Mucosa of descending colon (tissue), 3 donors: ENCODE measurements at regions not wholly inside any gene's neighbourhood (a gene's known extent, or its start where the extent isn't known, plus 50 kb on each side); places are given as distances from the start of the nearest gene placed in this dataset.

Experiments used
- ATAC-seq: fragments of 200-7000 bp; cut with Tn5 transposase; one replicate; pipeline ENCODE4 v1.9.1; 2020; ENCODE audit warnings: mild to moderate bottlenecking, moderate library complexity
- DNase-seq, 3 donors: peaks; one replicate each; pipeline ENCODE4 v3.0.0-alpha.2; 2020
- H3K36me3 ChIP-seq: fragments of 200-600 bp; one replicate; pipeline ENCODE4 v1.8.0; 2021; ENCODE audit warnings: low read depth, mild to moderate bottlenecking
- H3K4me1 ChIP-seq: fragments of 200-600 bp; one replicate; pipeline ENCODE4 v1.8.0; 2021; ENCODE audit warnings: low read depth, mild to moderate bottlenecking
- H3K4me3 ChIP-seq: fragments of 200-600 bp; one replicate; pipeline ENCODE4 v1.8.0; 2021; ENCODE audit warnings: mild to moderate bottlenecking
- H3K9me3 ChIP-seq: fragments of 200-600 bp; one replicate; pipeline ENCODE4 v1.8.0; 2021; ENCODE audit warnings: mild to moderate bottlenecking
- intact Hi-C, 2 donors: fragments of 100-400 bp; cut with DNase I in 1 of 2; cut with micrococcal nuclease in 1 of 2; formaldehyde crosslinking; loops; one replicate each; pipeline versions ENCODE4 v1.11.0 to v1.11.1; 2022; cut with DNase I, micrococcal nuclease
- TF ChIP-seq, protein P1 (sequence below): fragments of 200-600 bp; IDR thresholded peaks from one replicate; pipeline ENCODE4 v1.8.0; 2022; ENCODE audit warnings: antibody characterized with exemption, mild to moderate bottlenecking
- donor health status: DM: no; HTN: no; CAD: no; lungs with moderate emphysema.
- donor health status: DM: no; HTN: no; CAD: no.
- donor health status: DM: no; HTN: yes; CAD: no.

DNA sequence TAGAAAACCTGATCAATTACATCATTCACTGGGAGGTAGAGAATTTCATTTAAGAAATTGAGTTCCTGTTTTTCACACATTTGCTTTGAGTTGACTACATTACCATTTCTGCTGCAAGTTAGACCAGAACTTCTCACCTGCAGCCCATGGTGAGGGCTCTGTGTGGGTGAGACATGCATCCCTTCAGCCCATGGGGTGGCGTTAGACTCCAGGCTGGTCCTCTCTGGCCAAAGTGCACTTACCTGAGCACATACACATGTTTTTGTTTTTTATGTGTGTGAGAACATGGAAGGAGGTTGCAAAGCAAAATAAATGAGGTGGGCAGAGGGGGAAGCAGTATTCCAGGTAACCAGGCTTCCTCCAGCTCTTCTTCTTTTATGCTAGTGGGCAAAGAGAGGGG is 470.2 kb downstream of the PMP22 start:
- Histone ChIP-seq H3K9me3 (no peaks in the 10 kb centered on the region), H3K4me3 (no peak overlapping the region), H3K4me1 (no peaks in the 10 kb centered on the region), H3K36me3 (no peaks in the 10 kb centered on the region)
- TF ChIP-seq, protein P1, sequence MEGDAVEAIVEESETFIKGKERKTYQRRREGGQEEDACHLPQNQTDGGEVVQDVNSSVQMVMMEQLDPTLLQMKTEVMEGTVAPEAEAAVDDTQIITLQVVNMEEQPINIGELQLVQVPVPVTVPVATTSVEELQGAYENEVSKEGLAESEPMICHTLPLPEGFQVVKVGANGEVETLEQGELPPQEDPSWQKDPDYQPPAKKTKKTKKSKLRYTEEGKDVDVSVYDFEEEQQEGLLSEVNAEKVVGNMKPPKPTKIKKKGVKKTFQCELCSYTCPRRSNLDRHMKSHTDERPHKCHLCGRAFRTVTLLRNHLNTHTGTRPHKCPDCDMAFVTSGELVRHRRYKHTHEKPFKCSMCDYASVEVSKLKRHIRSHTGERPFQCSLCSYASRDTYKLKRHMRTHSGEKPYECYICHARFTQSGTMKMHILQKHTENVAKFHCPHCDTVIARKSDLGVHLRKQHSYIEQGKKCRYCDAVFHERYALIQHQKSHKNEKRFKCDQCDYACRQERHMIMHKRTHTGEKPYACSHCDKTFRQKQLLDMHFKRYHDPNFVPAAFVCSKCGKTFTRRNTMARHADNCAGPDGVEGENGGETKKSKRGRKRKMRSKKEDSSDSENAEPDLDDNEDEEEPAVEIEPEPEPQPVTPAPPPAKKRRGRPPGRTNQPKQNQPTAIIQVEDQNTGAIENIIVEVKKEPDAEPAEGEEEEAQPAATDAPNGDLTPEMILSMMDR = no peak
- ATAC-seq (no peak), DNase-seq (no peak)
- intact Hi-C loops = no loop called here

DNA sequence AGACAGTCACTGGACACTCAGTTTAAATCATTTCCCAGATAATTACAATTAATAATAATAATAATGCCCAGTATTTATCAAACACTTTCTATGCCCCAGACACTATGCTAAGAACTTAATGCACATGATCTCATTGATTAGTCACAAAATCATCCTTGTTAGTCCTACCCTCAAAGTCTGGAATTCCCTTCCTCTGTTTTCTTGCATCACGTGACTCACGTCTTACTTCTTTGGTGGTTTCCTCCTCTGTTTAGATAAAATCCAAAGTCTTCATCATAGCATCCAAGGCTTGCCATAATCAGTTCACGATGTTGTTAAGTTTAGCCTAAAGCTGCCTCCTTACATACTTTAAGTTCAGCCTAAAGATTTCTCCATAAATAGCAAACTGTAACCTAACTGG is 471.9 kb downstream of the PMP22 start:
- Histone ChIP-seq H3K9me3 (no peaks in the 10 kb centered on the region), H3K4me1 (no peaks in the 10 kb centered on the region), H3K4me3 (no peak overlapping the region), H3K36me3 (no peaks in the 10 kb centered on the region)
- intact Hi-C loops = no loop called here
- TF ChIP-seq, protein P1 = no peak
- DNase-seq (no peak), ATAC-seq (no peak)

DNA sequence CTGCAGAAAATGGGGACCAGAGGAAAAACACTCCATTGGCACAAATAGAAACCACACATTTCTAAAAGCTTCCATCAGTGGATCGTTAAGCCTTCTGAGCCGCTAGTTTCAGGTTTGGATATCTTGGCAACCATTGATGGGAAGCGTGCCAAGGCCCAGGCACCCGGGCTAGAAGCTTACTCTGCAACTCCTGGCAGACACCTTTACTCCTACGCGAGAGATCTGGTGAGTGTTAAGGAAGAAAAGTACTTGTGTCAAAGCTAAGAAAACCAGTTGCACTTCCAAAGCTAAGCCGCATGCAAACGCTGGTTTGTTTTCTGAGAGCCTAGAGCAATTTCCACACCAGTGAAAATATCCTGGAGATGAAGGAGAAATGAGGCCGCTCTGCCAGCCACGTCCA is 472.4 kb downstream of the PMP22 start:
- H3K9me3 ChIP-seq = no peaks in the 10 kb centered on the region
- ATAC-seq (no peak), DNase-seq (no peak)
- H3K4me1 ChIP-seq = no peaks in the 10 kb centered on the region
- intact Hi-C loops = no loop called here
- no peak overlapping the region for H3K4me3 ChIP-seq
- no peaks in the 10 kb centered on the region for H3K36me3 ChIP-seq
- TF ChIP-seq, protein P1 = no peak

DNA sequence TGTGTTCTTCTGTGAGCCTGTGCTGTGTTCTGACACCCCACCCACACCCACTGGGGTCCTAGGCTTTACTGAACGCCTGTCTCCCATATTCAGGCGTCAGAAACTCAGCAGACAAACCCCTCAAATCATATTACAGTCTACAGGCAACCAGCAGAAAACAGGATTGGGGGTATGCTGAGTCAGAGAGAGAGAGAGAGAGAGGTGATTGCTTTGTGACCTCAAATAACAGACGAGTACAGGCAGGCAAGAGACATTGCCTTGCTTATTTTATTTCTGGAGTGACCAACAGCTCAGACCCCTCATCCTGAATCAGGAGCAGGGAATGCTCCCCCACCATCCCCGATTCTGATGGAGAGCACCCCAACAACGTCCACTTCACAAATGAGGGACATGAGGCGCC is 473.9 kb downstream of the PMP22 start:
- no peak overlapping the region for H3K4me3 ChIP-seq
- ATAC-seq (no peak), DNase-seq (no peak)
- intact Hi-C loops = no loop called here
- H3K36me3 ChIP-seq = no peaks in the 10 kb centered on the region
- H3K9me3 ChIP-seq = no peaks in the 10 kb centered on the region
- TF ChIP-seq, protein P1 = no peak
- no peaks in the 10 kb centered on the region for H3K4me1 ChIP-seq

DNA sequence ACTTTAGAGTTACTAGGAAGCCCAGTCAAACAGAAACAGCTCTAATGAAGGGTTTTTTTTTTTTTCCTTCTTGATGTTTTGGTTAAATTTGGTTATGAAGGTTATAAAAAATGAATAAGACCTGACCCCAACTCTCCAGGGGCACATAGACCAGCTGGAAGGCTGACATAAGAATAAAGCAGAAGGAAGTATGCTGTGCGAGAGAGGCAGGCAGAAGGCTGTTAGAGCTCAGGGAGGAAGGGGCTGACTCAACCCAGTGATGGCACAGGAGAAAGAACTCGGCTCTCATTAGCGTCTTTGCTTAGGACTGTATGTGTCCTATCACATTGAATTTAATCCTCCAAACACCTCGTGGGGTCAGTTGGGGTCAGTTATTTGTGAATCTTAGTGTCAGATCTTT is 474.6 kb downstream of the PMP22 start:
- Histone ChIP-seq H3K4me3 (no peak overlapping the region), H3K4me1 (no peaks in the 10 kb centered on the region), H3K36me3 (no peaks in the 10 kb centered on the region), H3K9me3 (no peaks in the 10 kb centered on the region)
- DNase-seq (no peak), ATAC-seq (no peak)
- TF ChIP-seq, protein P1 = no peak
- intact Hi-C loops = no loop called here

DNA sequence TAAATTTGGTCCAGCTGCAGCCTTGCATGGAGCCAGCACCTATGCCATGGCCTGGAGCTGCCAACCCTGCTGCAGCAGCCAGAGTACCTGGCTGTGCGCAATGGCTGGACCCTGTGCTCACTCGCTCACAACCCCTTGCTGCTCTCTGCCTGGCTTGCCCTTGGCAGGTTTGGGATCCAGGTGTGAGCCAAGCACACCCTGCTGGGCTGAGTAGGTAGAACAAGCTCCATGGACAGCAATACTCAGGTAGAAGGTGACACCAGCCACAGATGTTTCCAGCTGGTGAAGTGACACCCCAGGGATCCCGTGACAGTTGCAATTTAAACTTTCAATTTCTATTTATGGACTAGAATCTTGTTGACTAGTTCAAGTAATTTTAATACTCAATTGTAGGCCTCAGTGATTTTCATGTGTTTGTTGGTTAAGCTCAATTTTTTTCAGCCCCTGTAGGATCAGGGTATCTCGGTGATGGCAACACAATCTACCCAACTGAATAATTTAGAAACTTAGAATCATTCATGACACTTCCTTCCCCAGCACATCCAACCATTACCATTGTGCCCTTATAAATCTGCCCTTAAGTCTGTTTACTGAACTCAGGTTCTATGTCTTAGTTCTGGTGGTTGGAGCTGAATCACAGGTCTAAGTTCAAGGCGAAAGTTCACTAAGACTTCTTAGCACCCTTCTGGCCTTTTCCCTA is 480.0 kb downstream of the PMP22 start:
- Histone ChIP-seq H3K36me3 (no peaks in the 10 kb centered on the region), H3K4me3 (no peak overlapping the region), H3K4me1 (no peaks in the 10 kb centered on the region), H3K9me3 (no peaks in the 10 kb centered on the region)
- DNase-seq (no peak), ATAC-seq (no peak)
- intact Hi-C loops = no loop called here
- TF ChIP-seq, protein P1 = no peak
